Mammary epithelial cell (primary cell): ENCODE measurements at regions not wholly inside any gene's neighbourhood (a gene's known extent, or its start where the extent isn't known, plus 50 kb on each side); places are given as distances from the start of the nearest gene placed in this dataset.

Source experiments
- EZH2 ChIP-seq: IDR thresholded peaks from 2 replicates; pipeline ENCODE4 v1.6.1; 2012; ENCODE audit warnings: low read length, inconsistent platforms, borderline replicate concordance
- TF ChIP-seq, protein P1 (sequence below), 2 donors: IDR thresholded peaks in 1 of 2; conservative IDR thresholded peaks in 1 of 2; 2 replicates each; pipeline ENCODE4 v1.5.1; 2011 to 2012; ENCODE audit warnings: inconsistent platforms in 2 of 2, low read length in 2 of 2, mild to moderate bottlenecking in 2 of 2, control low read depth in 1 of 2, low read depth in 1 of 2; ENCODE audit not compliant: insufficient read depth in 1 of 2; ENCODE audit errors: extremely low read depth in 1 of 2

DNA sequence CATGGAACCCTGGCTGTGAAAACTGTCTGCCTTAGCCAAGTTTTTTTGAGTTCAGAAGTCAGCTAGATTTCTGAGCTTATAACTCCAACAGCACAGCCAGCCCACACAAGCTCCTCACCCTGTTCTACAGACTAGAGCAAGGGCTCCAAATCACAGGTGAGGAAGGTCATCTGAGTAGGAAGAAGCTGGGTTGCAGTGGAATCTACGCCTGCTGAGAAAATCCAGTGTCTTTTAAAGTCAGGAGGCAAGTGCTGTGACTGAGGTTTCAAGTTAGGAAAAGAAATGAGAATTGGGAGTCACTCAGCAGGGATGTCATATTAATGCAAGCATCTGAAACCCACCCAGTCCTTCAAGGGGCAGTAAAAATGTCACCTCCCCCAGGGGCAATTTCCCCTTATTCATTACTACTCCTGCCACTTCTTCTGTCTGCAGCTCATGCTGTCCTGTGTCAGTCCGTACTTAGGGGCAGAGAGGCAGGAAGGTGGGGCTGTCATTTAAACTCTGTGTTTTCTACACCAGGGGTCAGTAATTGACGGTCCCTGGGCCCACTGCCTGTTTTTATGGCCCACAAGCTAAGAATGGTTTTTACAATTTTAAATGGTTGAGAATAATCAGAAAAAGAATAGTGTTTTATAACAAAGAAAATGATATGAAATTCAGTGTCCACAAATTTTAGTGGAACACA is 551.1 kb downstream of the BCL11A start:
- TF ChIP-seq, protein P1, sequence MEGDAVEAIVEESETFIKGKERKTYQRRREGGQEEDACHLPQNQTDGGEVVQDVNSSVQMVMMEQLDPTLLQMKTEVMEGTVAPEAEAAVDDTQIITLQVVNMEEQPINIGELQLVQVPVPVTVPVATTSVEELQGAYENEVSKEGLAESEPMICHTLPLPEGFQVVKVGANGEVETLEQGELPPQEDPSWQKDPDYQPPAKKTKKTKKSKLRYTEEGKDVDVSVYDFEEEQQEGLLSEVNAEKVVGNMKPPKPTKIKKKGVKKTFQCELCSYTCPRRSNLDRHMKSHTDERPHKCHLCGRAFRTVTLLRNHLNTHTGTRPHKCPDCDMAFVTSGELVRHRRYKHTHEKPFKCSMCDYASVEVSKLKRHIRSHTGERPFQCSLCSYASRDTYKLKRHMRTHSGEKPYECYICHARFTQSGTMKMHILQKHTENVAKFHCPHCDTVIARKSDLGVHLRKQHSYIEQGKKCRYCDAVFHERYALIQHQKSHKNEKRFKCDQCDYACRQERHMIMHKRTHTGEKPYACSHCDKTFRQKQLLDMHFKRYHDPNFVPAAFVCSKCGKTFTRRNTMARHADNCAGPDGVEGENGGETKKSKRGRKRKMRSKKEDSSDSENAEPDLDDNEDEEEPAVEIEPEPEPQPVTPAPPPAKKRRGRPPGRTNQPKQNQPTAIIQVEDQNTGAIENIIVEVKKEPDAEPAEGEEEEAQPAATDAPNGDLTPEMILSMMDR (conservative IDR thresholded peaks at IDR 0.05 in 1 of 2, IDR thresholded peaks at IDR 0.05 in 1 of 2; ENCODE audit: extremely low read depth in 1 of 2, insufficient read depth in 1 of 2, low read depth in 1 of 2, low read length in 2 of 2) = no peak
- no peak for TF ChIP-seq EZH2
